Lower leg skin (tissue), 4 donors: ENCODE measurements at regions not wholly inside any gene's neighbourhood (a gene's known extent, or its start where the extent isn't known, plus 50 kb on each side); places are given as distances from the start of the nearest gene placed in this dataset.

Experiments used
- DNase-seq, 2 donors: peaks; one replicate each; pipeline ENCODE4 v3.0.0-alpha.2; 2019; ENCODE audit warnings: low spot score in 2 of 2
- H3K4me3 ChIP-seq: fragments of 200-600 bp; sonication (generic); 2 replicates; pipeline ENCODE4 v1.5.1; 2017; ENCODE audit warnings: mild to moderate bottlenecking, low read depth; ENCODE audit not compliant: poor library complexity, severe bottlenecking
- POLR2A ChIP-seq, 2 donors: fragments of 450-650 bp; IDR thresholded peaks; one replicate each; pipeline ENCODE4 v1.6.1; 2016 to 2017; ENCODE audit warnings: antibody characterized with exemption in 2 of 2, mild to moderate bottlenecking in 1 of 2, moderate library complexity in 1 of 2
- WGBS, 2 donors: methylation state at CpG; one replicate each; pipeline ENCODE4 v1.1.5; 2018; 5-methylcytosine and 5-hydroxymethylcytosine counted together
- intact Hi-C: fragments of 100-400 bp; cut with DNase I; formaldehyde crosslinking; loops from one replicate; pipeline ENCODE4 v1.15.0; 2023; ENCODE audit warnings: low total_unique reads
- TF ChIP-seq, protein P1 (sequence below), 3 donors: fragments of 450-650 bp; IDR thresholded peaks; one replicate each; pipeline ENCODE4 v1.5.1; 2016; ENCODE audit warnings: antibody characterized with exemption in 3 of 3, mild to moderate bottlenecking in 3 of 3, moderate library complexity in 2 of 3

- TF ChIP-seq, protein P1, sequence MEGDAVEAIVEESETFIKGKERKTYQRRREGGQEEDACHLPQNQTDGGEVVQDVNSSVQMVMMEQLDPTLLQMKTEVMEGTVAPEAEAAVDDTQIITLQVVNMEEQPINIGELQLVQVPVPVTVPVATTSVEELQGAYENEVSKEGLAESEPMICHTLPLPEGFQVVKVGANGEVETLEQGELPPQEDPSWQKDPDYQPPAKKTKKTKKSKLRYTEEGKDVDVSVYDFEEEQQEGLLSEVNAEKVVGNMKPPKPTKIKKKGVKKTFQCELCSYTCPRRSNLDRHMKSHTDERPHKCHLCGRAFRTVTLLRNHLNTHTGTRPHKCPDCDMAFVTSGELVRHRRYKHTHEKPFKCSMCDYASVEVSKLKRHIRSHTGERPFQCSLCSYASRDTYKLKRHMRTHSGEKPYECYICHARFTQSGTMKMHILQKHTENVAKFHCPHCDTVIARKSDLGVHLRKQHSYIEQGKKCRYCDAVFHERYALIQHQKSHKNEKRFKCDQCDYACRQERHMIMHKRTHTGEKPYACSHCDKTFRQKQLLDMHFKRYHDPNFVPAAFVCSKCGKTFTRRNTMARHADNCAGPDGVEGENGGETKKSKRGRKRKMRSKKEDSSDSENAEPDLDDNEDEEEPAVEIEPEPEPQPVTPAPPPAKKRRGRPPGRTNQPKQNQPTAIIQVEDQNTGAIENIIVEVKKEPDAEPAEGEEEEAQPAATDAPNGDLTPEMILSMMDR (IDR thresholded peaks at IDR 0.05), result no peak
- TF ChIP-seq POLR2A (IDR thresholded peaks at IDR 0.05), result no peak
- DNase-seq, result no peak
- intact Hi-C loops, result no loop called here
- H3K4me3 ChIP-seq, result no peak overlapping the region
- WGBS, 2 donors, result 39 to 42% methylated on average over 34 of the region's 34 CpGs
Observed at GRCh38 chr12:130017591-130018449, 114.0 kb upstream of the TMEM132D start.

DNA sequence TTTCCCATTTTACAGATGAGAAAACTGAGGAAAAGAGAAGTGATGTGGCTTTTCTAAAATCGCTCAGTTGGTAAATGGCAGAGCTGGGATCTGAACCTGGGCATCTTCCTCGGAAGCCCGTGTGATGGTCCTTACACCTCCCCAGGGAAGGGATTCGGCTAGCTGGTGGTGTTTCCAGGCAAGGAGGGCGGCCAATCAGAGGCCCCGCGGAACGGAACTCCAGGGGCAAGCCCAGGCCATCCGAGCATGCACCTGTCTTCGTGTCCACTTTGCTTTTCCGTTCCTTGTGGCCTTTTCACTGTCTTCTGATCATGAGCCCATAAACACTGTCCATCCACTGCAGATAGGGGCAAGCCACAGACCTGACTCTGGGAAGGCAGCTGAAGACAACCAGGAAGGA is 114.8 kb upstream of the TMEM132D start:
- no peak for DNase-seq
- intact Hi-C loops, result no loop called here

DNA sequence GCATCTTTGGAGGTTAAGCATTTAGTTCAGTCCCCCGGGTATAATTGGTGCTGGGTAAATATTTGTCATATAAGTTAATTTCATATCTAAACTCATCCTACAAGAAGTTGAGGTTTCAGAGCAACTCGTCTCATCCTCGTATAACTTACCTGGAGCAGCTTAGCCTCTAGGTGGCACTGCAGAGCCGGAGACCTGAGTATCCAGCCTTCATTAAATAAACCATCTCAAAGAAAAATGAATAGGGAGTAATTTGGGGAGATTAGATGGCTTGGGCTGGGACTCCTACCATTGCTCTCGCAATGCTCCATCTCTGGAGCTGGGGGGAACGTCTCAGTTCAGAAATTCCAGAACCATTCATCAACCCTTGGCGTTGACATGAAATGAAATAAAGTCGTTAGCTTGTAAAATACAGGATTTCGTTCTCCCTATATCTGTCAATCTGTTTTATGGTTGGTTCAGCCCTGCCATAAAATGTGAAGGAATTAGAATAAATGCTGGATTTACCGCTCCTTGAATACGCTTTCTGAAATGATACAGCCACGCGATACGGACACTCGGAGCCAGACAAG is 122.9 kb upstream of the TMEM132D start:
- WGBS, 2 donors, result 33 to 37% methylated on average over 15 of the region's 15 CpGs
- no peak for DNase-seq
- intact Hi-C loops, result no loop called here

More for the DNA sequence above, 114.8 kb upstream of the TMEM132D start:
- no peak overlapping the region for H3K4me3 ChIP-seq
- WGBS, 2 donors, result 86 to 91% methylated on average over 11 of the region's 11 CpGs
- TF ChIP-seq, protein P1 (IDR thresholded peaks at IDR 0.05), result no peak
- TF ChIP-seq POLR2A (IDR thresholded peaks at IDR 0.05), result no peak

GRCh38 chr12:130027798-130028197 is 124.0 kb upstream of the TMEM132D start:
- intact Hi-C loops, result no loop called here
- no peak overlapping the region for H3K4me3 ChIP-seq
- WGBS, 2 donors, result 19 to 26% methylated on average over 1 of the region's 1 CpG
- TF ChIP-seq, protein P1 (IDR thresholded peaks at IDR 0.05), result no peak
- TF ChIP-seq POLR2A (IDR thresholded peaks at IDR 0.05), result no peak
- no peak for DNase-seq

More for the DNA sequence above, 122.9 kb upstream of the TMEM132D start:
- H3K4me3 ChIP-seq, result no peak overlapping the region
- no peak for TF ChIP-seq POLR2A (IDR thresholded peaks at IDR 0.05)
- TF ChIP-seq, protein P1 (IDR thresholded peaks at IDR 0.05), result no peak

- 84 to 85% methylated on average over 13 of the region's 13 CpGs for WGBS, 2 donors
- no peak overlapping the region for H3K4me3 ChIP-seq
- no peak for DNase-seq
- no peak for TF ChIP-seq POLR2A (IDR thresholded peaks at IDR 0.05)
- TF ChIP-seq, protein P1 (IDR thresholded peaks at IDR 0.05), result no peak
- intact Hi-C loops, result no loop called here
Observed at GRCh38 chr12:130029151-130029550, 125.3 kb upstream of the TMEM132D start.
